Anterior cingulate cortex (tissue), 58 donors: ENCODE measurements at regions not wholly inside any gene's neighbourhood (a gene's known extent, or its start where the extent isn't known, plus 50 kb on each side); places are given as distances from the start of the nearest gene placed in this dataset.
A peak's percentile ranks its signal among the peaks of the same experiment; 100 is the strongest.
"Not testable (repeated sequence)": the region's sequence is repeated elsewhere in the genome, so short reads cannot be mapped to it uniquely, and the experiment has no call there.

Source experiments
- DNase-seq, 58 donors: peaks; one replicate each; lab custom pipeline; 2025; lab: John Stamatoyannopoulos, UW

DNA sequence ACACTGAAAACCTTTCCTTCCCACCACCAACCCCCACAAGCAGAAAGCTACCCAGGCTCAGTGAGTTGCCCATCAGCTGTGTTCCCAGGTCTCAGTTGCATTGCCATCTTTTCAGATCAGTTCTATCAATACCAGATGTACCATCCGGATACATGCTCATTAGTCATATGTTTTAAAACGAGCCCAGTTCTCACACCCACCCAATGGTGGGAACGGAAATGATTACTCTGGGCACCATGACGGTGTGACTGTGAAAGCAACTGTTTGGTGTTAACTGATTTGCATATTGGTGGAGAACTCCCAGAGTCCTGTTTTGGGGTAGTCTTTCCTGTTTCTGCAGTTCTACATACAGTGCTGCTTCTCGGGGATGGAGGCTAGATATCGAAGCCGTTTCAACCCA is 212.3 kb downstream of the TRIM36 start:
- DNase-seq = peak in 28 of 58 donors; percentile 1 to 73 (median 22)

DNA sequence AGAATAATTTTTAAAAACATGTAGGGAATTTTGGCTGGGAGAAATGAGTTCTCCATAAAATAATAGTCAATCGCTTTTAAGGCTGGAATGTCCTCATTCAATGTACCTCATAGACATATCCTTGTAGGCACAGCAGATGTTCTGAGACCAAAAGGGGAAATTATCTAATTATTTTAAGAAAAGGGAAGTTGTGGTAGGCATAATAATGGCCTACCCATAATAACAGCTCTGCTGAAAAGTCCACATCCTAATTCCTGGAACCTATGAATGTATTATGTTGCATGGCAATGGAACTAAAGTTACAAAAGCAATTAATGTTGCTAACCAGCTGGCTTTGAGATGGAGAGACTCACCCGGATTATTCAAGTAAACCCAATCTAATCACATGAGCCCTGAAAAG is 216.1 kb downstream of the TRIM36 start:
- DNase-seq = no peak

DNA sequence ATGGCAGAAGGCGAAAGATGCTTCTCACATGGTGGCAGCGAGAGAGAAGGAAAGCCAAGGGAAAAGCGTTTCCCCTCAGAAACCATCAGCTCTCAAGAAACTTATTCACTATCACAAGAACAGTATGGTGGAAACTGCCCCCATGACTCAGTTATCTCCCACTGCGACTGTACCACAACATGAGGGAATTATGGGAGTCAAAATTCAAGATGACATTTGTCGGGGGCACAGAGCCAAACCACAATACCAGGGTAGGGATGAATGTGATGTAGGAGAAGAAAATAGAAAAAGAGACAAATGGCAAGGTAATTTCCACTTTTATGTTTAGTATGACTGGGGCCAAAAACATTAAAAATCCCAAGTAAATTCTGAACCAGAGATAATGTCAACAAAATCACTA is 216.8 kb downstream of the TRIM36 start:
- no peak for DNase-seq

- DNase-seq = no peak
These were observed 220.0 kb downstream of the TRIM36 start for GRCh38 chr5:114949756-114950155.

GRCh38 chr5:114948986-114949621 is 220.6 kb downstream of the TRIM36 start:
- DNase-seq = peak in 18 of 58 donors; percentile 2 to 70 (median 13)

DNA sequence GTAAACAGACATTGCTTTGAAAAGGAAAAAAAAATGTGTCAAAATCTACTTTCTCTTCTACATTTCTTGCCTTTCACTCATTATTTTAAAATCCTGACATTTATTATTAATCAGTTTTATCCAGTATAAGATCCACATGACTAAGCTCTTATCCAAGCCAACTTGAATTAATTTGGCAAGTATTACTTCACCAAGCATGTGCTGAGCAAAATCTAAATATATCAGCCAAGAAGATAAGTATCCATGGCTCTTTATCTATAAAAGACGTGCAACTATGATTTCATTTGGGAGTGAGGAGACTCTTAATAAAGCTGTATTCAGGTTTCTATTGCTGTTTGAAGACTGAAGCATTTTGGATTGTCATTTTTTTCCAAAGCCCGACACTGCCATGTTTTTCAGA is 221.3 kb downstream of the TRIM36 start:
- no peak for DNase-seq

DNA sequence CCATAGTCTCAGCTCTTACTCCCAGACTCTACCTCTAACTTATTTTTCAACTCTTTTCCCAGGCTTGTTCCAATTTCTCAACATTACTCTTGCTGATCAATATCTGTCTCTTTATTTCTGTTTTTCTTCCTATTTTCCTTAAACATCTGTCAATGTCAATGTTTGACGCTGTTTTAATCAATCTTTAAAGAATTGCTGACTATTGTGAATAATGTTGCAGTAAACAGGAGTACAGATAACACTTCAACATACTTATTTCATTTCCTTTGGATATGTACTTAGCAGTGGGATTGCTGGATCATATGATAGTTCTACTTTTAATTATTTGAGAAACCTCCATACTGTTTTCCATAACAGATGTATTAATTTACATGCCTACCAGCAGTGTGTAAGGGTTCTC is 229.0 kb downstream of the TRIM36 start:
- DNase-seq = no peak

DNA sequence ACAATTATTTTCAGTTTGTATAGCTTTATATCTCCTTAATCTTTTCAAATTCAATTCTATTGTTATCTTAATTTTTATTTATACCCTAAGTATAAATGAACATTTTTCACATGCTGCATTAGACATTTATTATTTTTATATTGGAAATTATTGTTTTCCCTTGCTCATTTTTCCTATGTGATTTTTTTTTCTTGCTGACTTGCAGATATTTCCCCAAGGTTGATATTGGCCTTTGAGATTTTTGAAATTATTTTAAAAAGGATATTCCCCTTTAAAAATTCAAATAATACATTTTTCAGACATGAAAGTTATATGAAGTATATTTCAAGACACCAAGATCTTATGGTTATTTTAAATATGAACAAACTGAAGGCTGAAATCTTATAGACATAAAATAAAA is 234.2 kb downstream of the TRIM36 start:
- no peak for DNase-seq

DNA sequence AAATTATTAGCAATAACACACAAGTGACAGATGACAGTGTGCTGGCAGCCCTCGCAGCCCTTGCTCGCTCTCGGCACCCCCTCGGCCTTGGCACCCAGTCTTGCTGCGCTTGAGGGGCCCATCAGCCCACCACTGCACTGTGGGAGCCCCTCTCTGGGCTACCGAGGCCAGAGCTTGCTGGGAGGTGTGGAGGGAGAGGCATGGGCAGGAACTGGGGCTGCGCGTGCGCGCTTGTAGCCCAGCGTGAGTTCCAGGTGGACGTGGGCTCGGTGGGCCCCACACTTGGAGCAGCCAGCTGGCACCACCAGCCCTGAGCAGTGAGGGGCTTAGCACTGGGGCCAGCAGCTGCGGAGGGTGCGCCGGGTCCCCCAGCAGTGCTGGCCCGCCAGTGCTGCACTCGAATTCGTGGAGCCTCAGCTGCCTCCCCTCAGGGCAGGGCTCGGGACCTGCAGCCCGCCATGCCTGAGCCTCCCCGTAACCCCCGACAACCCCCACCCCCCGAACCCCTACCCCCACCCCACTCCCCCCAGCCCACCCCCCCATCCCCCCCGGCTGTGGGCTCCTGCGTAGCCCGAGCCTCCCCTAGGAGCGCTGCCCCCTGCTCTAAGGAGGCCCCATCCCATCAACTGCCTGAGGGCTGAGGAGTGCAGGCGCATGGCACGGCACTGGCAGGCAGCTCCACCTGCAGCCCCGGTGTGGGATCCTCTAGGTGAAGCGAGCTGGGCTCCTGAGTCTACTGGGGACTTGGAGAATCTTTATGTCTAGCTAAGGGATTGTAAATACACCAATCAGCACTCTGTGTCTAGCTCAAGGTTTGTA is 240.9 kb downstream of the TRIM36 start:
- no peak for DNase-seq

- no peak for DNase-seq
These were observed 244.9 kb downstream of the TRIM36 start for GRCh38 chr5:114924769-114925168.

DNA sequence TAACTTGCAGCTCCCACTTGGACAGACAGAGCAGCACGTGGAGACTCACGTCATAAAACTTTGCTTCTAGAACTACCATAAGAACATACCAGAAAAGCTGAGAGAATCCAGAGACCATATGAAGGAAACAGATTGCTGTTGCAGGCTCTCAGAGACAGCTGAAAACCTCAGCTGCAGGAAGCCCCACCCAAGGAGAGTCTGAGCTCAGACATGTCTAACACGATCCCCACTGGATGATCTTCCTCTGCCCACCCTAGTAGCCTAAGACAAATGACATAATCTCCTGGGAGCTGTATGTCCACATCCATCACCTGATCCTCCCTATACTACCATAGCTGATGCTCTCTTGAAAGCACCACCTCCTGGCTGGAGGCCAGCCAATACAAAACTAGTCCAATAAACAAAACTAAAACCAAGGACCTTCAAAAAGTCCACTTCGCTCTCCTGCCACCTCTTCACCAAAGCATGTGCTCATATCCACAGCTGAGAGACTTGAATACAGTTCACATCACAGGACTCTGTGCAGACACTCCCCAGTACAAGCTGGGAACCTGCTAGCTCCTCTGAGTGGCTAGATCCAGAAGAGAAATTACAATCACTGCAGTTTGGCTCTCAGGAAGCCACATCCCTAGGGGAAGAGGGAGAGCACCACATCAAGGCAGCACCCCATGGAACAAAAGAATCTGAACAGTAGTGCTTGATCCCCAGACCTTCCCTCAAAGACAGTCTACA is 257.4 kb downstream of the TRIM36 start:
- DNase-seq = no peak

DNA sequence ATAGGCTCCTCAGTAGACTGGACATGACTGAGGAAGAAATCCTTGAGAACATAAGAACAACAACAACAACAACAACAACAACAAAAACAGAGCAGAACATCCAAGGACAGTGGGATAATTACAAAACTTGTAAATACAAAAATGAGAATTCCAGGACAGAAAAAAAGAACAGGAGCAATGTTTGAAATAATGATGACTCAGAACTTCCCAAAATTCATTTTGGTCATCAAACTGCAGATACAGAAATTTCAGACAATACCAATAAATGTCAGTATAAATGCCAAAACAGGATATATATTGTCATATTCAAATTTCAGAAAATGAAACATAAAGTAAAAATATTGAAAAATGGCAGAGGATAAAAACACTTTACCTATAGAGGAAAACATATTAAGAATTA is 259.0 kb downstream of the TRIM36 start:
- DNase-seq = no peak

DNA sequence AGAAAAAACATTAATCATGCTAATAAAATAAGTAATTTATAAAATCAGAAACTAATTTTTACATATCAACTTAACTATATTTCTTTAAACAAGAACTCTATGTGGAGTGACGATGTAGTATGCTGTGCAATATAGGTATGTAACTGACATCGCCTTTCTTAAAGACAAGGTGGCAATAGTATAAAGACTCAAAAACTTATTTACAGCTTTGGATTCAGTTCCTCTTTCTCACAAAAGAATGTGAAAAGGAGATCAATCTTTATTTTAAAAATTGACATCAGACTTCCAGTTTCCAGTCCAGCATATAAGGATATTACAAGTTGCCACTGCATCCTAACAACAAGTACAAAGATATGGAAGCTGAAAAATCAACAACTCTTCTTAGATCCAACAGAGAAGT is 260.3 kb downstream of the TRIM36 start:
- DNase-seq = no peak

DNA sequence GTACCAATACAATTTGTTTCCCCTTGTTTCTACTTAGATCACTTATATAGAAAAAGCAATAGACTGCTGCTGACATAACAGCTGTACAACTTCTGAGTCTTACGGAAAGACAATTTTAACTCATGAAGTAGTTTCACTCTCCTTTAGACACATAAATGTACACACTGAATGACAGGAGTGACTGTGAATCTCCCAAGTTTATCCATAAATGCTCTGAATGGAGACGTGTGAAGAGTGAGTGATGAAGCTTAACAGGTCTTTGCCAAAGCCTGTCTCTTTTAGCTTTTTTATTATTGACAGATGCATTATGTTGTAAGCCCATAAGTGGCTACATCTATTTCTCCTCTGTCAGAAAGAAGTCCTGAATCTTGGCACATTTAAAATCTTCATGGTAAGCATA is 265.9 kb downstream of the TRIM36 start:
- DNase-seq = no peak

DNA sequence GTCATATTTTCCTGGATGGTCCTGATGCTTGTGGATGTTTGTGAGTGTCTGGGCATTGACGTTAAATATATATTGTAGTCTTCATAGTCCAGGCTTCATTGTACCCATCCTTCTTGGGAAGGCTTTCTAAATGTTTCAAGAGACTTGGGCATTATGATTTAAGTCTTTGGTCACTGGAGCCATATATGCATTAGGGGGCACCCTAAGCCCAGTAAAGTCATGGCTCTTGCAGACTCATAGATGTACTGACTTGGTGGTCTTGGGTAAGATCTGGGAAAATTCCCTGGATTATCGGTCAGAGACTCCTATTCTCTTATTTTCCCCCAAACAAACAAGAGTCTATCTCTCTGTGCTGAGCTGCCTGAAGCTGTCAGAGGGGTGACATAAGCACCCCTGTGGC is 271.1 kb downstream of the TRIM36 start:
- DNase-seq = no peak

- DNase-seq = peak in 1 of 58 donors; percentile 0
These were observed 286.0 kb downstream of the TRIM36 start for GRCh38 chr5:114883675-114884074.

DNA sequence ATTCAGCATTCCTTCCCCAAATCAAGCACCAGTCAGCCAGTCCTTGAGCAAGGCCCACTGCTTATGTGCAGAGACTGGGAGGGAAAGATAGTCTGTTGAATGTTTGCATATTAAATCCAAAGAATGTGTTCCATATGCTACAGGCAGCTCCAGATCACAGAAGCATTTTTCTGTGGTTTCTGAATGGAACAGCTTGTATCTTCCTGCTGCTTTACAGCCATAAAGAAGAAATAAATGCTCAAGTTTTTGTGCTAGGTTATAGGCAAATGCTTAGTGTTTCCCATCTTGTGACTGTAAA is 310.3 kb downstream of the TRIM36 start:
- DNase-seq = peak in 2 of 58 donors; percentile 16 to 24

GRCh38 chr5:114858665-114859437 is 310.9 kb downstream of the TRIM36 start:
- peak in 18 of 58 donors; percentile 1 to 60 (median 7) for DNase-seq

DNA sequence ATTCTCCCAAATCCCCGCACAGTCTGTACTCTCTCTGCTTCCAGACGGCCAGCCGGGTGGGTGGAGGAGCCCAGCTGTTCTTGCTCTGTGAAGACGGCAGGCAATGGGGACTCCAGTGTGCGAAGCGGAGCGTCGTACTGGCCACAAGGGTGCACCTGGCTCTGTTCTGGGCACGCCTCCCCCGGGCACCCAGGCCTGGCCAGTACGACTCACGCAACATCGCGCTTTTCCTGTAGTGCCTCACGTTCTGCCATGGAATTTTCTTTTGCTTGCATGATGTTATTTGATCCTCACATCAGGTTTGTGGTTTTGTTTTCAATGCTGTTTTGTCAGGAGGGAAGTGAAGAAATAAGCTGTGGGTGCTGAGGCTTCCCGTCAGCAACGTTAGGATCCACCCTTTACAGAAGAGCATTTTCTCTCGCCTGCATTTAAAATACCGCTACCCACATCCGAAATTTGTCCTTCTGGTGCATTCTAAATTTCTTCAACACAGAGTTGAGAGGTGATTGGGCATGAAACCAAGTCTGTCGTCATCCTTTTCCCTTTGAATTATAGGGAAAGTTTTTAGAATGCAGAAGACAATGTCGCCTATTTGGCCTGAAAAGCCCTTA is 311.7 kb downstream of the TRIM36 start:
- DNase-seq = peak in 51 of 58 donors; percentile 2 to 83 (median 39)

GRCh38 chr5:114844711-114845110 is 325.0 kb downstream of the TRIM36 start:
- DNase-seq = not testable (repeated sequence)
